ENCODE measurements at regions not wholly inside any gene's neighbourhood (a gene's known extent, or its start where the extent isn't known, plus 50 kb on each side); places are given as distances from the start of the nearest gene placed in this dataset.
"Not testable (repeated sequence)": the region's sequence is repeated elsewhere in the genome, so short reads cannot be mapped to it uniquely, and the experiment has no call there.

DNA sequence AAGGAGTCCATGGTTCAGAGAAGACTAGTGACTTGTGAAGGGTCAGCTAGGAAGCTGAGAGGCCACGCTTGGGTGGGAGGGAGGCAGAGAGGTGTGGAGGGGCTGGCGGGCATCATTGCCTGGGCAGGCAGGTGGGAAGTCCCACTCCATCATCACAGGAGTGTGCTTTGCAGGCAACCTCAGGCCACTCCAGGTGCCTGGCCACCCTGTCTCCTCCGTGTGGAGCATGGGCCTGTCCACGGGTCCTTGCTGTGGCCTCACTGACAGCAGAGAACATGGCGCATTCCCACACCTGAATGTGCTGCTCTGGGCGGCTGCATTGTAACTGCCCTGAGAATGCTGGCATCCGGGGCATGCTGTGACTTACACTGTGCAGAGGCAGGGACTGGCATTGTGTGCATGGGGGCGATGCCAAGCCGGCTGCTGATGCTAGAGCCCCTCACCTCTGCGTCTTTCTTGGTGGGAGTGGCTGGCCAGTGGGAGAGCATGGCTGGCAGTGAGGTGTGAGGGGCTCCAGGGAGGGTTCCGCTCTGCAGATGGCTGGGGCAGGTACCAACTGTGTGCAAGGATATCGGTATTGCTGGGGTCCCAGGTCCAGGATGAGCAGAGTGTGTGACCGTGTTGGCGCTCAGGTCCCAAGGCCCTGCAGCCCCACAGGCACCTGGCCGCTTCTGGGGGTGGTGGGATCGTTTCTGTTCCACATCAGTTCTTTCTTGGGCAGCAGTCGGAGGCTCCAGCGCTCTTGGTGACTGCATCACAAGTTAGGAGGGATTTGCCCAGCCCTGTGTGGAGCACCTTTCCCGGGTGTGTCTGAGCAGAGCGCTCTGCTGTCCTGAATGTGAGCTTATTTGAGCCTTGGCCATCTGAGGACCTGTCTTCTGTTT is 94.8 kb downstream of the NPIPB11 start:
- no peak for DNase-seq (ENCODE audit: low read depth in 2 of 2)

DNA sequence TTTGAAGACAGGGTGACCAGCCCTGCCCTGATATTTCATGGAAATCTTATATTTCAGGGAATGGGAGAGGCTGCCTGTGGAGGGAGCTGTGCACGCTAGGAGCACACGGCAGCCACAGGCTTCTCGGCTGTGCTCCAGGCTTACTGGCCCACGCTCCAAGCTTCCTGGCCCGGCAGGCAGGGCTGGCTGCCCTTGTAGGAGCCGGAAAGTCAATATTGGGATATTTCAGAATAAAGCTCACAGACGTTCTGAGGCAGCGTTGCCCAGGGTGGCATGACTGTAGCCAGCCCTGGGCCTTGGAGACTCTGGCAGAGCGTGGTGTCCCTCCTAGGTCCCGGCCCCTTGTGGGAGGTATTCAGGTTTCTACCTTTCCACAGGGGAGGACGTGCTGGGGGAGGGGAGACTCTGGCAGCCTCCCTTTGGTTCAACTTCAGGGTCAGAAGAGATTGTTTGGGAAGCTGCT is 95.6 kb downstream of the NPIPB11 start:
- no peak for DNase-seq (ENCODE audit: low read depth in 2 of 2)

DNA sequence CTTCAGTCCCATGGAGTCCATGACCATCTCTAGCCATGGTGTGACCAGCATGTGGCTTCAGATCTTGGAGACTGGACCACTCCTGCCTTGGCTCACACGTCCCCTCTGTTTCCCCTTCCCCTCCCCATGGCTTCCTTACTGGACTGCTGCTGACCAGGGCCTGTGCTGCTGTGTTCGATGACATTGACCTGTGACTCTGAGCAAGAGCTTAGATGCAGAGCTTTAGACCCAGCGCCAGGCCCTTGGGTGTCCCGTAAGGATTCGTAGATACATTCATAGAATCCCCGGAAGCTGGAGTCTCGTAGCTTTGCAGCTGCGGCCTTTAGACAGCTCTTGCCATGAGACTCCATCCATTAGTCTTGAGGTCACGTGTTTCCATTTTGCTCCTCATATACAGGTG is 96.3 kb downstream of the NPIPB11 start:
- not testable (repeated sequence) for DNase-seq (ENCODE audit: low read depth in 2 of 2)

DNA sequence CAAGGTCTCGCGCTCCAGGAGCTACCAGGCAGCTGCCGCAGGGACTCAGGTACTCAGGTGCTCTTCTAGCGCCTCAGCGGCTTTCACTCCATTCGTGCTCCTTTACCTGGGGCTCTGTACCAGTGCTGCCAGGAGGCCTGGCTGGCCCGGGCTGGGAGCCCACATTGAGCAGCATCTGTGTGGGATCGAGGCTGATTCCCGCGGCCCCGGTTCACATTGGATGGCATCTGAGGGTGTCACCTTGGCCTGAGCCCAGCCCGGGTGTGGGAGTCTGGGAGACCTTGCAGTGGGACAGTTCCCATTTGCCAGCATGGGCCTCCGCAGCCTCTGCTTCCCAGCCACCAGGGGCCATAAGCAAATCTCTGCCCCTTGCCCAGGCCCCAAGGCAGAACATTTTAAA is 96.9 kb downstream of the NPIPB11 start:
- not testable (repeated sequence) for DNase-seq (ENCODE audit: low read depth in 2 of 2)

DNA sequence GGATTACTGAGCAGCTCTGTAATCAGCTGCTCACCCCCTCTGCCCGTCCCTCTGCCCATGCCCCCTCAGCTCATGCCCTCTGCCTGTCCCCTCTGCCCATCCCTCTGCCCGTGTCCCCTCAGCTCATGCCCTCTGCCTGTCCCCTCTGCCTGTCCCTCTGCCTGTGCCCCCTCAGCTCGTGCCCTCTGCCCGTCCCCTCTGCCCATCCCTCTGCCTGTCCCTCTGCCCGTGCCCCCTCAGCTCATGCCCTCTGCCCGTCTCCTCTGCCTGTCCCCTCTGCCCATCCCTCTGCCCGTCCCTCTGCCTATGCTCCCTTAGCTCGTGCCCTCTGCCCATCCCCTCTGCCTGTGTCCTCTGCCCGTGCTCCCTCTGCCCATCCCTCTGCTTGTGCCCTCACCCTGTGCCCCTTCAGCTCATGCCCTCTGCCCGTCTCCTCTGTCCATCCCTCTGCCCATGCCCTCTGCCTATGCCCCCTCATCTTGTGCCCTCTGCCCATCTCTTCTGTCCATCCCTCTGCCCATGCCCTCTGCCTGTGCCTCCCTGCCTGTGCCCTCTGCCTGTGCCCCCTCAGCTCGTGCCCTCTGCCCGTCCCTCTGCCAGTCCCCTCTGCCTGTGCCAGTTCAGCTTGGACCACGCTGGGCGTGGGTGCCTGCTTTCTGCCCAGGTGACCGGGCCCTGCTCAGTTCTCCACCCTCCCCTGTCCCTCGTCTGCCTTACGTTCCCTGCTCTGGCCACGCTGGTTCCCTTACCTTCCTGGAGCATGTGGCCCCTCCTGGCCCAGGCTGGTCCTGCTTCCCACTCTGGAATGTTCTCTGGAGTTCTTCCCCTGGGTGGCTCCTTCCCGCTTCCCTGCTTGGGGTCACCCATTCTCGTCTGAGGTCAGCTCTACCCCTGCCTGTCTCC is 97.6 kb downstream of the NPIPB11 start:
- no peak for DNase-seq (ENCODE audit: low read depth in 2 of 2)

DNA sequence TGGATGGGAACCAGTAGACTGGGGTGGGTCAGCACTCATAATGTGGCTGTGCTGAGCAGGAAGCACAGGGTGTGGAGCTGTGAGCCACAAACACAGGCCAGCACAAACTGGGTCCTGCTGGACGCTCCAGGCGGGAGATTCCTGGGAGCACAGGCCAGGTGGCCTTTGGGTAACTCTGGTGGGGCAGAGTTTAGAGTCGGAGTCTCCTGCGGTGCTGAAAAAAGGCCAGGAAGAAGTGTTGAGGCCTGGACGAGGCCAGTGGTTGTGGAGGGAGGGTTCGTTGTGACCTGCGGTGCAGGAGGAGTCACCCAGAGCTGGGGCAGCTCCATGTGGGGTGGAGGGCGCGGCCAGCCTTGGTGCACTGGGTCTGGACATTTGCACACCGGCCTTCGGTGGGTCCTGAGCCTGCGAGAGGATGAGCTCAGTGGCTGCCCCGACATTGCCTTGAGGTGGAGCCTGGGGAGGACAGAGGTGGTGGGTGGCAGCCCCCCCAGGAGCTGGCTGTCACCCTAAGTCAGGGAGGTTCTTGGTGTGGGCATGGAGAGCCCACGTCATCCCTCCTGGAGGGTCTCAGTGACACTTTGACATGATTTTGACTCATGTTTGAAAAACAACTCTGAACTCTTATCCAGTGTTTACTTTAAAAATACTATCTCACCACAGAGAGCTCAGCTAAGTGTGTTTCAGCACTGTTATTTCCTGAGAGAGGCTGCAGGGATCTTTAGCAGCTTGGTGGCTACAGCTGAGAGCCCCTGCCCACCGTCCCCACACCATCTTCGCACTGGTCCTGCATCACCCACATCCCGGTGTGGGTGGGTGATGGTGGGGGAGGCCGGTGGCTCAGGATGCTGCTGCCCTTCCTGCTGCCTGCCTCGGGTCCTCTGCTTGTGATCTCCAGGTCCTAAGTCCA is 98.7 kb downstream of the NPIPB11 start:
- peak in 1 of 2 donors; percentile 16 for DNase-seq (ENCODE audit: low read depth in 2 of 2)

DNA sequence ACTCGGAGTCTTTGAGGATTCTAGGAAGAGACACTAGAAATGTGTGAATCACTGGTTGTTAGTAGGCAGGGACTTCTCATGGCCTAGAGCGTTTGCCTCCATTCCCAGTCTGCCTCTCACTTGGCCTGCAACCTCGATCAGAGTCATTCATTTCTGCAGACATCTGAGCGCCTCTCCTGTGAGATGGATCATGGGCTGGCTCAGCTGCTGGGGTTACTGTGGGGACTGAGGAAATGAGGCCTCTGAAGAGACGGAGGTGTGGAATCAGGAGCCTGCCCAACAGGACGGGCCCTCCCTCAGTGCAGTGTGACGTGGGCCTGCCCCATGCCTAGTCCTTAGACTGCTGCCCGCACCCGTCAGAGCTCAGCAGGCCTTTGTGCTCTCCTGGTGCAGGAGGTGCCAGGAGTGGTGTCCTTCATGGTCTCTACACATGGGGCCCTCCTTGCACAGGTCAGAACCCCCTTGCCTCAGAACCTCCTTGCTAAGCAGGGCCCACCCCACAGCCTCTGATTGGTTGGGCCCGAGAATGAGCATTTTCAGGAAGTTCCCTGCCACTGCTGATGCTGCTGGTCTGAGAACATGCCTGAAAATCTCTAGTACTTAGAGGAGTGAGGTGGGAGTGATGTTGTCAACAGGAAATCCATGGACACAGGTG is 99.4 kb downstream of the NPIPB11 start:
- DNase-seq (ENCODE audit: low read depth in 2 of 2) = no peak

DNA sequence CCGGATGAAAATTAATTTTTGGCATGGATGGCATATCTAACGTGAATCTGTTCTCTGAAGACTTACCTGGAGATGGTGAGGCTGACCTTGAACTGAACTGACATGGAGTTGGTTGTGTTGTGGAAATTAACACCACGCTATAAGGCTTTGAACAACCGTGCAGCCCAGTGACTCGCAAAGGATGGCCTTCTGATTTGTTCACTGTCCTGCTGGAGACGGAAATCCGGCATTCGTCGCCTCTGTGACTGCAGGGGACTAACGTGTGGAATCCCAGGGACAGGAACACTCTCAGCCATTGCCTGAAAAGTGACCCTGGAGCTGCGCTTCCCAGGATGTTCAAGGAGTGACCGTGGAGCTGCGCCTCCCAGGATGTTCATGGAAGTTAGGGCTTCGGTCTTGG is 100.3 kb downstream of the NPIPB11 start:
- DNase-seq (ENCODE audit: low read depth in 2 of 2) = no peak

DNA sequence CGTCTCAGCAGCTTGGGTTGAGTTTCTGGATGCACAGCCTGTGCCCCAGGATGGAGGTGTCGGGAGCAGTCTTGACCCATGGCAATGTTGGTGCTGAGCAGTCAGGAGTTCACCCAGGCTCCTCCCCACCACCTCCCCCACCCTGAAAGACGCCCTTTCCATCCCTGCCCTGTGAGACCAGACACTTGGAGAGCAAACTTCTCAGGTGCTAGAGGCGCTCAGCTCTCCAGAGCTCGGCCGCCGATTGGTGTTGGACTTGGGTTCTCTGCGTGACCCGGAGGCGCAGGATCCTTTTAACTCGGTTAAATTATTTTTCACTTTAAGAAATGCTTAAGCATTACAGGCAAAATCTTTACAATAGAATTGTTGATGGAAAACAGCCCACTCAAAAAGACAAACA is 101.5 kb downstream of the NPIPB11 start:
- not testable (repeated sequence) for DNase-seq (ENCODE audit: low read depth in 2 of 2)

DNA sequence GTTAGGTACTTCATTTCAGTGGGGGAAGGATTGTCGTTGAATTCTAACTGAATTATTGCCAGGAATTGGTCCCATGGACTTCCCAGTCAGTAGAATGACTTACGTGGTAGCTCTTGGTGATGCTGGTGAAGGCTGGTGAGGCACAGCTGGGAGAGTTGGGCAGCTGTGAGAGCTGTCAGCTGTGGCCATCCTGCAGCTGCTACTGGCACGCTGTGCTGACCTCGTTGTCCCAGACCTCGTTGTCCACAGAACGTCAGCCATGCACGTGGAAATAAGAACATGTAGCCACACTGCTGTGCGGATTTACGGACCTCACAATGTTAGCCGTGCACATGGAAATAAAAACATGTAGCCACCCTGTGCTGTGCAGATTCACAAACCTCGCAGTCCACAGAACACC is 102.3 kb downstream of the NPIPB11 start:
- DNase-seq (ENCODE audit: low read depth in 2 of 2) = no peak

DNA sequence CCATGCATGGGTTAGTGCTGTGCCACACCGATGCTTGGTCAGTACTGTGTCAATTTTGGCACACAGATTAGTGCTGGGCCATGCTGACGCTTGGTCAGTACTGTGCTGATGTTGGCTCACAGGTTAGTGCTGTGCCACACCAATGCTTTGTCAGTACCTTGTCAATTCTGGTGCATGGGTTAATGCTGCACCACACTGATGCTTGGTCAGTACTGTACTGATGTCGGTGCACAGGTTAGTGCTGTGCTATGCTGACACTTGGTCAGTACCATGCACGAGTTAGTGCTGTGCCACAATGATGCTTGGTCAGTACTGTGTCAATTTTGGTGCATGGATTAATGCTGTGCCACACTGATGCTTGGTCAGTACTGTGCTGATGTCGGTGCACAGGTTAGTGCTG is 103.0 kb downstream of the NPIPB11 start:
- no peak for DNase-seq (ENCODE audit: low read depth in 2 of 2)

DNA sequence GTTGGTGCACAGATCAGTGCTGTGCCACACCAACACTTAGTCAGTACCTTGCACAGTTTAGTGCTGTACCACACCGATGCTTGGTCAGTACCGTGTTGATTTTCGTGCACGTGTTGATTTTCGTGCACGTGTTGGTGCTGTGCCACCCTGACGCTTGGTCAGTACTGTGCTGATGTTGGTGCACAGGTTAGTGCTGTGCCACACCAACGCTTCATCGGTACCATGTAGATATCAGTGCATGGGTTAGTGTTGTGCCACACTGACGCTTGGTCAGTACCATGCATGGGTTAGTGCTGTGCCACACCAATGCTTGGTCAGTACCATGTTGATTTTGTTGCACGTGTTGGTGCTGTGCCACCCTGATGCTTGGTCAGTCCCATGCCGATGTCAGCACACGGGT is 103.5 kb downstream of the NPIPB11 start:
- no peak for DNase-seq (ENCODE audit: low read depth in 2 of 2)

DNA sequence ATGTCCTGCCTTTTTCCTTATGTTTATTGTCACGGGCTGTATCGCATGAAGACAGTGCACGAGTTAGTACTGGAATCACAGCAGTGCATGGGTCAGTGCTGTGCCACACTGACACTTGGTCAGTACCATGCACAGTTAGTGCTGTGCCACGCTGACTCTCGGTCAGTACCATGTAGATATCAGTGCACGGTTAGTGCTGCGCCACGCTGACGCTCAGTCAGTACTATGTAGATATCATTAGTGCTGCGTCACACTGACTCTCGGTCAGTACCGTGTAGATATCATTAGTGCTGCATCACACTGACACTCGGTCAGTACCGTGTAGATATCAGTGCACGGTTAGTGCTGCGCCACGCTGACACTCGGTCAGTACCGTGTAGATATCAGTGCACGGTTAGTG is 104.1 kb downstream of the NPIPB11 start:
- not testable (repeated sequence) for DNase-seq (ENCODE audit: low read depth in 2 of 2)

DNA sequence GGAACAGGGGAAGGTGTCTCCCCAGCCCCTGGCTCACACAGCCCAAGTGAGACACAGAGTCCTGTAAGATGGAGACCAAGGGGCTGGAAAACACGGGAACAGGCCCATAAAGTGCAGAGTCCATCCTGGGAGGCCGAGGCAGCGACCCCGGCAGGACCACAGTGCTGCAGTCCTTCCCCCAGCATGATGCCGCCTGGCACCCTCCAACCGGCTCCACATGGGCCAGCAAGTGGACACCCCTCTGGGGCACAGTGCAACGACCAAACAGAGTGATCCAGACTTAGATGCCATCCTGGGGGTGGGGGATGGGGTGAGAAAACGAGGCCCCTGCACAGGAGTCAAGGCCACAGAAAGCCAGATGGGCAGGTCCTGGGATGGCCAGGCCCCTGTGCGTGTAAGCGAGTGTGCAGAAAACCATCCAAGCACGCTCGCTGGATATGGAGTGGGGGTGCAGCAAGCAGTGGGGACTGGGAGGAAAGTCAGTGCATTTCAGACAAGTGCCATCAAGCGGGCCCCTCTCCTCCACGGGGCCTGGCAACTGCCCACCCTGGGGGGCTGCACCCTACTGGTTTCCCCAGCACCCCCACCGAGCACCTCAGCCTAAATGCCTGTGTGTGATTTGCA is 104.7 kb downstream of the NPIPB11 start:
- DNase-seq (ENCODE audit: low read depth in 2 of 2) = not testable (repeated sequence)

DNA sequence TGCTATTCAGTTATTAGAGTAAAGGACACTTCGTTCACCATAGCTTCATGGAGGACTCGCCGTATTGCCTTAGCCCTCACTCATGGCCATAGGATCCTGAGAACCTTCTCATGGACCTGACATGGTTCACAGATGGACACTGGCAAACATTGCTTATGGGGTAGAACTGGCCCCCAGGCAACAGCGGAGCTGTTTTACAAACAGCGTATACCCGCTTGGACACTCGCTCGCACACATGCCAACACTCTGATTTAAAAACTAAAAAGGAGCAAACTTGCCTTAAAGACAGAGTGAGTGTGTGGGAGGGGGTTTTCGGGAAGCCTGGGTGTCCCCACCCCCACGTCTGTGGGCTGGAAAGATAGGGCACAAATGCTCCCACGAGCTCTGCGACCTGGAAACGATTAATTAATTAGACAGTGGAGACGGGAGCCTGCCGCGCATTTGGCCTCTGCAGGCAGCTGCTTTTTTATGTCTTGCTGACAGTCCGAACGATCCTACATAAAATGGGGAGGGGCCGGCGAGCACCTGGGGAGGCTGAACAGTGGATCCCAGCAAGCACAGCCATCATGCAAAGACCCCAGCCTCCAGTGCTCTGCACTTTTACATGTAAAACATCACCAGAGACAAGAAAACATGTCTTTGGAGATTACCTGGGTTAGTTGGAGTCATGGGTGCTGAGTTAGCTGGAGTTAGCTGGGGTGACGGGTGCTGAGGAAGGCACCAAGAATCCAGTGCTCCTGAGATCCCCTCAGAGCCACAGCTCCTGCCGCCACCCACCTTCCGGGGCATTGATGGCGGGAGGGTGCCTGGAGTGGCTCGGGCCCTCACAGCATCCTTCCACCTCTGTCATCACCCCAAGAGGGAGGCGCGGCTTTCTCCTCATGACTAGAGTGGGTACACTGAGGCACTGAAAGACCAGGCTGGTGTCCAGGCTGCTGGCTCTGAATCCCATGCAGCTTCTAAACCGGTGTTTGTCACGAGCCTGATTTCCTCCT is 105.7 kb downstream of the NPIPB11 start:
- not testable (repeated sequence) for DNase-seq (ENCODE audit: low read depth in 2 of 2)

DNA sequence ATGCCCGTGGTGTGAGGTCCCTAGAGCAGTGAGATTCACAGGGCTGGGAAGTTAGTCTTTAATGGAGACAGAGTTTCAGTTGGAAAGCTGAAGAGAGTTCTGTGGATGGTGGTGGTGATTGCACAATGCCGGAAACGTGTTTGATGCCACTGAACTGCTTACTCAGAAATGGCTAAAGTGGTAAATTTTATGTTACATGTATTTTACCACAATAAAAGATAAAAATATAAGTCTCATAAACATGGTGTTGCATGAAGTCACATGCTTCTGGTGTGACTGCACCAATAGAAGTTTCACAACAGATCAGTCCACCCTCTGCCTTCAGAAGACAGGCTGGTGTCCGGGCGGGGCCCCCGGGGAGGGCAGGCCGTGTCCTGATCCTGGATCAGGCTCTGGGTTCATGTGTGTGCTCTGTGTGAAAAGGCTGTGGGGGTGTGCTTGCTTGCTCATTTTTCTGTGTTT is 106.5 kb downstream of the NPIPB11 start:
- not testable (repeated sequence) for DNase-seq (ENCODE audit: low read depth in 2 of 2)

DNA sequence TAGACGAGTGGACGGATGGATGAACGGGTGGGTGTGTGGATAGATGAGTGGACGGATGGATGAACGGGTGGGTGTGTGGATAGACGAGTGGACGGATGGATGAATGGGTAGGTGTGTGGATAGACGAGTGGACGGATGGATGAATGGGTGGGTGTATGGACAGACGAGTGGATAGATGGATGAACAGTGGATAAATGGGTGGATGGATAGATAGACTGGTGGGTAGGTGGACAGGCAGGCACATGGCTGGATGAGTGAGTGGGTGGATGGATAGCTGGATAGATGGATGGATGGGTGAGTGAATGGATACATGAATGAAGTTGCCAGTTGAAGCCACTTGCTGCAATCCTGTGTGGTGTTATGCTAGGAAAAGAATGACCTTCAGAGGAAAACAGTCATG is 107.5 kb downstream of the NPIPB11 start:
- not testable (repeated sequence) for DNase-seq (ENCODE audit: low read depth in 2 of 2)

DNA sequence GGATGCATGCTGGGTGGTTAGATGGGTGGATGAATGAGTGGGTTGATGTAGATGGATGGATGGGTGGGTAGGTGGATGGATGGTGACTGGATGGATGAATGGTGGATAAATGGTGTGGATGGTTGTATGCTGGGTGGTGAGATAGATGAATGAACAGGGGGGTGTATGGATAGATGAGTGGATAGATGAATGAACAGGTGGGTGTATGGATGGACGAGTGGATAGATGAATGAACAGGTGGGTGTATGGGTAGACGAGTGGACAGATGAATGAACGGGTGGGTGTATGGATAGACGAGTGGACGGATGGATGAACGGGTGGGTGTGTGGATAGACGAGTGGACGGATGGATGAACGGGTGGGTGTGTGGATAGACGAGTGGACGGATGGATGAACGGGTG is 108.2 kb downstream of the NPIPB11 start:
- not testable (repeated sequence) for DNase-seq (ENCODE audit: low read depth in 2 of 2)

DNA sequence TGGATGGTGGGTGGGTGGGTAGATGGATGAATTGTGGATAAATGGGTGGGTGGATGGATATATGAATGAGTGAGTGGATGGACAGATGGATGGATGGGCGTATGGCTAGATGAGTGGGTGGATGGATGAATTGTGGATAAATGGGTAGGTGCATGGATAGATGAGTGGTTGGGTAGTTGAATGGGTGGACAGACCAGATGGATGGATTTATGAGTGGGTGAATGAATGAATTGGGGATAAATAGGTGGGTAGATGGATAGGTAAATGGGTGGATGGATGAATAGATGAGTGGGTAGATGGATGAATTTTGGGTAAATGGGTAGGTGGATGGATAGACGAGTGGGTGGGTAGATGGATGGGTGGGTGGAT is 108.7 kb downstream of the NPIPB11 start:
- not testable (repeated sequence) for DNase-seq (ENCODE audit: low read depth in 2 of 2)
